H9 (cell line): ENCODE measurements at regions not wholly inside any gene's neighbourhood (a gene's known extent, or its start where the extent isn't known, plus 50 kb on each side); places are given as distances from the start of the nearest gene placed in this dataset.

Source experiments
- DNase-seq: peaks from one replicate; pipeline ENCODE4 v3.0.0-alpha.2; 2017
- H2AFZ ChIP-seq: one replicate; pipeline ENCODE4 v1.6.1; 2013; ENCODE audit warnings: mild to moderate bottlenecking, low read length, control low read depth, moderate library complexity
- H2AK5ac ChIP-seq: 2 replicates; pipeline ENCODE4 v1.6.1; 2013; ENCODE audit warnings: low read length, control low read depth, mixed read lengths; ENCODE audit not compliant: insufficient read length
- H2BK120ac ChIP-seq: one replicate; pipeline ENCODE4 v1.6.1; 2013; ENCODE audit warnings: low read depth, mild to moderate bottlenecking, low read length, control low read depth, inconsistent platforms; ENCODE audit not compliant: poor library complexity, severe bottlenecking
- H2BK12ac ChIP-seq: 2 replicates; pipeline ENCODE4 v1.6.1; 2013; ENCODE audit warnings: low read length, control low read depth, mixed read lengths, low read depth; ENCODE audit not compliant: insufficient read length
- H2BK15ac ChIP-seq: 2 replicates; pipeline ENCODE4 v1.6.1; 2013; ENCODE audit warnings: low read depth, low read length, control low read depth
- H2BK20ac ChIP-seq: one replicate; pipeline ENCODE4 v1.6.1; 2013; ENCODE audit warnings: low read depth, mild to moderate bottlenecking, low read length, control low read depth, inconsistent platforms; ENCODE audit not compliant: poor library complexity, severe bottlenecking
- H2BK5ac ChIP-seq: 2 replicates; pipeline ENCODE4 v1.6.1; 2013; ENCODE audit warnings: low read length, control low read depth, mixed read lengths; ENCODE audit not compliant: insufficient read length
- H3K14ac ChIP-seq: 2 replicates; pipeline ENCODE4 v1.6.1; 2013; ENCODE audit warnings: low read length, control low read depth; ENCODE audit not compliant: insufficient read depth
- H3K18ac ChIP-seq: 2 replicates; pipeline ENCODE4 v1.6.1; 2013; ENCODE audit warnings: low read depth, mild to moderate bottlenecking, mixed read lengths, low read length, control low read depth; ENCODE audit not compliant: insufficient read length
- H3K23ac ChIP-seq: 2 replicates; pipeline ENCODE4 v1.6.1; 2013; ENCODE audit warnings: low read length, control low read depth, mixed read lengths, low read depth; ENCODE audit not compliant: insufficient read length
- H3K23me2 ChIP-seq: 2 replicates; pipeline ENCODE4 v1.6.1; 2013; ENCODE audit warnings: low read depth, mild to moderate bottlenecking, mixed read lengths, low read length, control low read depth; ENCODE audit not compliant: insufficient read length, poor library complexity, severe bottlenecking
- H3K27ac ChIP-seq: 2 replicates; pipeline ENCODE4 v1.5.1; 2013; ENCODE audit warnings: low read length, control low read depth, mixed read lengths, low read depth; ENCODE audit not compliant: insufficient read length
- H3K27me3 ChIP-seq: 2 replicates; pipeline ENCODE4 v1.6.1; 2013; ENCODE audit warnings: low read length, control low read depth, inconsistent platforms; ENCODE audit not compliant: insufficient read depth
- H3K4ac ChIP-seq: 2 replicates; pipeline ENCODE4 v1.6.1; 2013; ENCODE audit warnings: low read depth, mild to moderate bottlenecking, control low read depth, inconsistent platforms, low read length, moderate library complexity
- H3K4me1 ChIP-seq: 2 replicates; pipeline ENCODE4 v1.6.1; 2013; ENCODE audit warnings: low read length, control low read depth, inconsistent platforms; ENCODE audit not compliant: insufficient read depth
- H3K4me2 ChIP-seq: 2 replicates; pipeline ENCODE4 v1.6.1; 2013; ENCODE audit warnings: low read length, control low read depth, mixed read lengths; ENCODE audit not compliant: insufficient read length, insufficient read depth
- H3K56ac ChIP-seq: 2 replicates; pipeline ENCODE4 v1.6.1; 2013; ENCODE audit warnings: low read depth, mild to moderate bottlenecking, mixed read lengths, low read length, control low read depth; ENCODE audit not compliant: insufficient read length
- H3K79me1 ChIP-seq: 2 replicates; pipeline ENCODE4 v1.6.1; 2013; ENCODE audit warnings: low read depth, mild to moderate bottlenecking, moderate library complexity, low read length, control low read depth, inconsistent platforms; ENCODE audit not compliant: insufficient read depth, poor library complexity, severe bottlenecking
- H3K79me2 ChIP-seq: 2 replicates; pipeline ENCODE4 v1.6.1; 2013; ENCODE audit warnings: low read length, control low read depth, inconsistent platforms; ENCODE audit not compliant: insufficient read depth
- H3K9ac ChIP-seq: 2 replicates; pipeline ENCODE4 v1.6.1; 2013; ENCODE audit warnings: low read length, control low read depth, mixed read lengths; ENCODE audit not compliant: insufficient read length; ENCODE audit errors: extremely low read depth
- H3K9me3 ChIP-seq: one replicate; pipeline ENCODE4 v1.6.1; 2013; ENCODE audit warnings: low read depth, low read length, inconsistent platforms; ENCODE audit not compliant: control insufficient read depth
- H3T11ph ChIP-seq: one replicate; pipeline ENCODE4 v1.6.1; 2013; ENCODE audit warnings: mild to moderate bottlenecking, low read length, control low read depth, inconsistent platforms
- H4K20me1 ChIP-seq: one replicate; pipeline ENCODE4 v1.6.1; 2013; ENCODE audit not compliant: control insufficient read depth, insufficient read length, insufficient read depth
- H4K5ac ChIP-seq: 2 replicates; pipeline ENCODE4 v1.6.1; 2013; ENCODE audit warnings: low read depth, mild to moderate bottlenecking, mixed read lengths, low read length, control low read depth; ENCODE audit not compliant: insufficient read length
- H4K8ac ChIP-seq: replicated peaks from 2 replicates; pipeline ENCODE4 v1.6.1; 2013; ENCODE audit warnings: low read length, control low read depth, mixed read lengths, low read depth; ENCODE audit not compliant: insufficient read length
- H4K91ac ChIP-seq: 2 replicates; pipeline ENCODE4 v1.6.1; 2013; ENCODE audit warnings: low read depth, mild to moderate bottlenecking, moderate library complexity, mixed read lengths, low read length, control low read depth; ENCODE audit not compliant: insufficient read length
- H3K27ac Mint-ChIP-seq, 3 experiments: 2 replicates in 2 of 3; 3 replicates in 1 of 3; pipeline ENCODE4 v1.8.0; 2020 to 2021; ENCODE audit warnings: mixed read lengths in 3 of 3, mild to moderate bottlenecking in 1 of 3, moderate library complexity in 1 of 3
- H3K27me3 Mint-ChIP-seq: 2 replicates; pipeline ENCODE4 v1.8.0; 2021; ENCODE audit warnings: low read depth, mild to moderate bottlenecking, moderate library complexity, mixed read lengths
- H3K36me3 Mint-ChIP-seq, 3 experiments: 2 replicates in 2 of 3; 3 replicates in 1 of 3; pipeline ENCODE4 v1.8.0; 2020 to 2021; ENCODE audit warnings: low read depth in 3 of 3, mixed read lengths in 3 of 3; ENCODE audit not compliant: insufficient read depth in 1 of 3
- H3K4me1 Mint-ChIP-seq, 2 experiments: 2 replicates each; pipeline ENCODE4 v1.8.0; 2020; ENCODE audit warnings: mixed read lengths in 2 of 2
- H3K4me3 Mint-ChIP-seq, 2 experiments: 2 replicates in 1 of 2; 3 replicates in 1 of 2; pipeline ENCODE4 v1.8.0; 2020 to 2021; ENCODE audit warnings: mild to moderate bottlenecking in 2 of 2, mixed read lengths in 2 of 2, moderate library complexity in 1 of 2
- H3K9me3 Mint-ChIP-seq, 2 experiments: 2 replicates in 1 of 2; 3 replicates in 1 of 2; pipeline ENCODE4 v1.8.0; 2020; ENCODE audit warnings: mild to moderate bottlenecking in 2 of 2, mixed read lengths in 2 of 2, moderate library complexity in 1 of 2
- WGBS: extraction: QIAGEN DNeasy Blood & Tissue Kit; methylation state at CpG from one replicate; pipeline ENCODE4 v1.1.7; 2013; ENCODE audit warnings: missing lambda C conversion rate, low lambda C conversion rate, mixed read lengths; ENCODE audit not compliant: insufficient read length; ENCODE audit errors: extremely low coverage; 5-methylcytosine and 5-hydroxymethylcytosine counted together
- TF ChIP-seq, protein P1 (sequence below): fragments of 200-600 bp; sonication (generic); conservative IDR thresholded peaks from 3 replicates; pipeline ENCODE4 v1.8.0; 2021; ENCODE audit warnings: antibody characterized with exemption, mild to moderate bottlenecking

DNA sequence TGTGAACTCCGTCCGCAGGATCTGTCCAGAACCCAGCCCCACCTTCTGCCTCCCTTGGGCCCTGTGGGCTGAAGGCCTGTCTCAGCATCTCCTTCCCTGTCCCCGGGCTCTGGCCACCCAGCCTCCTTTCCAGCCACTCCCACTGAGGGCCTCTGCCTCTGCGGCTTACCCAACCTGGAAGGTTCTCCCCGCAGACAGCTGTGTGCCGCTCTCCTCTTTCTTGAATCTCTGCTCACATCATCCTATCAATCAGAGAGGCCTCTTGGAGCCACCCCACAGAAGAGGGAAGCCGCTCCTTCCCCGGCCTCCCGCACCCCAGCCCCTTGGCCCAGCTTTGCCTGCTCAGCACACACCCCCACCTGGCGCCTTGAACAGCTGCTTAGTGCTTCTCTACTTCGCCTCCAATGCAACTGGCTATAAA, 81.5 kb upstream of the UNC5A start:
- peaks cover 16% of the 10 kb centered on the region for H3K27me3 Mint-ChIP-seq
- no peaks in the 10 kb centered on the region for H3K79me2 ChIP-seq
- H3K23me2 ChIP-seq: no peaks in the 10 kb centered on the region
- no peak overlapping the region for H4K91ac ChIP-seq
- H3K27ac ChIP-seq: no peak overlapping the region
- no peaks in the 10 kb centered on the region for H3K27me3 ChIP-seq
- no peak overlapping the region for H3K4me3 Mint-ChIP-seq
- H3K4me1 Mint-ChIP-seq: peaks cover 38 to 48% of the 10 kb centered on the region in 2 experiments
- H2BK12ac ChIP-seq: no peak overlapping the region
- no peak overlapping the region for H3K9ac ChIP-seq
- no peak overlapping the region for H2BK5ac ChIP-seq
- no peak overlapping the region for H3K14ac ChIP-seq
- TF ChIP-seq, protein P1, sequence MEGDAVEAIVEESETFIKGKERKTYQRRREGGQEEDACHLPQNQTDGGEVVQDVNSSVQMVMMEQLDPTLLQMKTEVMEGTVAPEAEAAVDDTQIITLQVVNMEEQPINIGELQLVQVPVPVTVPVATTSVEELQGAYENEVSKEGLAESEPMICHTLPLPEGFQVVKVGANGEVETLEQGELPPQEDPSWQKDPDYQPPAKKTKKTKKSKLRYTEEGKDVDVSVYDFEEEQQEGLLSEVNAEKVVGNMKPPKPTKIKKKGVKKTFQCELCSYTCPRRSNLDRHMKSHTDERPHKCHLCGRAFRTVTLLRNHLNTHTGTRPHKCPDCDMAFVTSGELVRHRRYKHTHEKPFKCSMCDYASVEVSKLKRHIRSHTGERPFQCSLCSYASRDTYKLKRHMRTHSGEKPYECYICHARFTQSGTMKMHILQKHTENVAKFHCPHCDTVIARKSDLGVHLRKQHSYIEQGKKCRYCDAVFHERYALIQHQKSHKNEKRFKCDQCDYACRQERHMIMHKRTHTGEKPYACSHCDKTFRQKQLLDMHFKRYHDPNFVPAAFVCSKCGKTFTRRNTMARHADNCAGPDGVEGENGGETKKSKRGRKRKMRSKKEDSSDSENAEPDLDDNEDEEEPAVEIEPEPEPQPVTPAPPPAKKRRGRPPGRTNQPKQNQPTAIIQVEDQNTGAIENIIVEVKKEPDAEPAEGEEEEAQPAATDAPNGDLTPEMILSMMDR: no peak
- H2BK120ac ChIP-seq: no peak overlapping the region
- H2BK20ac ChIP-seq: no peak overlapping the region
- no peak overlapping the region for H3K18ac ChIP-seq
- no peak overlapping the region for H4K8ac ChIP-seq
- no peak overlapping the region for H3T11ph ChIP-seq
- peaks cover 0 to 4% of the 10 kb centered on the region in 2 experiments; a peak in 1 of 5 replicates for H3K9me3 Mint-ChIP-seq
- WGBS: no CpG with 5 or more reads among the region's 11 CpGs
- no peaks in the 10 kb centered on the region for H4K20me1 ChIP-seq
- H3K4me2 ChIP-seq: no peak overlapping the region
- H3K4ac ChIP-seq: no peak overlapping the region
- H4K5ac ChIP-seq: no peak overlapping the region
- H3K79me1 ChIP-seq: no peaks in the 10 kb centered on the region
- H3K27ac Mint-ChIP-seq: peak overlapping the region in 1 of 3 experiments; percentile 45; a peak in 1 of 7 replicates
- H3K56ac ChIP-seq: no peak overlapping the region
- no peaks in the 10 kb centered on the region for H3K9me3 ChIP-seq
- H3K23ac ChIP-seq: no peak overlapping the region
- DNase-seq: no peak
- no peak overlapping the region for H2BK15ac ChIP-seq
- no peak overlapping the region for H2AK5ac ChIP-seq
- H2AFZ ChIP-seq: no peak overlapping the region
- H3K4me1 ChIP-seq: peaks cover 3% of the 10 kb centered on the region; the same call in 1 of the 2 replicates
- H3K36me3 Mint-ChIP-seq: no peaks in the 10 kb centered on the region
